NCI-H128 (cell line): ENCODE measurements at regions not wholly inside any gene's neighbourhood (a gene's known extent, or its start where the extent isn't known, plus 50 kb on each side); places are given as distances from the start of the nearest gene placed in this dataset.

ENCODE experiments used
- DNase-seq: peaks from one replicate; lab custom pipeline; 2025; ENCODE audit not compliant: unreplicated experiment; lab: John Stamatoyannopoulos, UW

- no peak for DNase-seq
These were observed 522.2 kb upstream of the JAG1 start for GRCh38 chr20:11195899-11196558.

- DNase-seq: no peak
These were observed 524.1 kb upstream of the JAG1 start for GRCh38 chr20:11197851-11198250.

- no peak for DNase-seq
These were observed 526.6 kb upstream of the JAG1 start for GRCh38 chr20:11200423-11200822.

- no peak for DNase-seq
These were observed 531.3 kb upstream of the JAG1 start for GRCh38 chr20:11204926-11205768.

- DNase-seq: no peak
These were observed 532.1 kb upstream of the JAG1 start for GRCh38 chr20:11205769-11206362.

GRCh38 chr20:11207749-11208502 is 534.1 kb upstream of the JAG1 start:
- DNase-seq: no peak

- DNase-seq: no peak
These were observed 536.8 kb upstream of the JAG1 start for GRCh38 chr20:11210611-11211010.

- DNase-seq: no peak
These were observed 538.5 kb upstream of the JAG1 start for GRCh38 chr20:11212272-11212671.

- DNase-seq: no peak
These were observed 539.1 kb upstream of the JAG1 start for GRCh38 chr20:11212902-11213301.

- DNase-seq: no peak
These were observed 540.5 kb upstream of the JAG1 start for GRCh38 chr20:11214256-11214840.

GRCh38 chr20:11216451-11217314 is 542.9 kb upstream of the JAG1 start:
- DNase-seq: no peak

GRCh38 chr20:11217326-11218172 is 543.8 kb upstream of the JAG1 start:
- DNase-seq: no peak

GRCh38 chr20:11218173-11218680 is 544.4 kb upstream of the JAG1 start:
- no peak for DNase-seq

GRCh38 chr20:11219192-11219591 is 545.4 kb upstream of the JAG1 start:
- DNase-seq: no peak

- no peak for DNase-seq
These were observed 547.2 kb upstream of the JAG1 start for GRCh38 chr20:11221046-11221445.

GRCh38 chr20:11222243-11222642 is 548.4 kb upstream of the JAG1 start:
- no peak for DNase-seq

- DNase-seq: no peak
These were observed 553.8 kb upstream of the JAG1 start for GRCh38 chr20:11227602-11228001.

GRCh38 chr20:11229772-11230171 is 556.0 kb upstream of the JAG1 start:
- no peak for DNase-seq

GRCh38 chr20:11230999-11231398 is 557.2 kb upstream of the JAG1 start:
- no peak for DNase-seq
